ENCODE measurements at regions not wholly inside any gene's neighbourhood (a gene's known extent, or its start where the extent isn't known, plus 50 kb on each side); places are given as distances from the start of the nearest gene placed in this dataset.

DNA sequence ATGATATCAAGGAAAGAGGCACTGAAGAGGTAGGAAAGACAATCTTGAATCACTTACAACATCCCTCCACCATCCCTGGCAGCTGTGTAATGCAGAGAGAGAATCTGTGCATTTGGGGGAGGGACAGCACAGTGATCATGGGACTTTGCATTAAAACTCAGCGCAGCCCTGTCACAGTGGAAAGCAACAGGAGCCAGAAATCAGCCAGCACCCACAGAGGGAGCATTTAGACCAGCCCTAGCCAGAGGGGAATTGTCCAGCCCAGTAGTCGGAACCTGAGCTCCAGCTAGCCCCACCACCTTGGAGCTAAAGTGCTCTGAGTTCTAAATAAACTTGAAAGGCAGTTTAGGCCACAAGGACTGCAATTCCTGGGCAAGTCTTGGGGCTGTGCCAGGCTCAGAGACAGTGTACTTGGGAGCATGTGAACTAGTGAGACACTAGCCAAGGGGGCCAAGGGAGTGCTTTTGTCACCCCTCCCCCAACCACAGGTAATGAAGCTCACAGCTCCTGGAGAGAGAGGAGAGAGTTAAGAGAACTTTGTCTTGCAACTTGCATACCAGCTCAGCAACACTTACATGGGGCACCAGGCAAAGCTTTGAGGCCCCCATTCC, 83.9 kb upstream of the FAM241A start:
- TF ChIP-seq POLR2A (IDR thresholded peaks at IDR 0.05; ENCODE audit: low read length) (no peak), GATA1 (IDR thresholded peaks at IDR 0.05; ENCODE audit: low read depth, low read length) (no peak)
